IMR-90 (cell line): ENCODE measurements at regions not wholly inside any gene's neighbourhood (a gene's known extent, or its start where the extent isn't known, plus 50 kb on each side); places are given as distances from the start of the nearest gene placed in this dataset.

Experiments used
- ATAC-seq: fragments of 200-7000 bp; cut with Tn5 transposase; 2 replicates; pipeline ENCODE4 v1.9.1; 2020; ENCODE audit warnings: low read depth, mild to moderate bottlenecking, moderate library complexity
- BruUV-seq: library from RNA; stranded (reverse); fragments of 400-500 nt; replicated peaks from 2 replicates; lab custom pipeline; 2021; lab: Mats Ljungman, UMichigan
- CTCF ChIA-PET: fragments of 300-600 bp; formaldehyde crosslinking; extraction: SDS; loops from one replicate; lab custom pipeline; 2021; ENCODE audit warnings: antibody characterized with exemption; lab: Yijun Ruan, JAX
- POLR2A ChIA-PET: fragments of 300-600 bp; sonication (Branson Sonifier 250); formaldehyde crosslinking; loops from one replicate; lab custom pipeline; 2022; ENCODE audit warnings: antibody characterized with exemption; ENCODE audit not compliant: unreplicated experiment; lab: Charles Lee
- DNase-seq: peaks from one replicate; pipeline ENCODE4 v3.0.0; 2013
- H2AFZ ChIP-seq: replicated peaks from 2 replicates; pipeline ENCODE3; 2013; ENCODE audit warnings: low read length, mild to moderate bottlenecking; ENCODE audit not compliant: poor library complexity
- H2AK5ac ChIP-seq: 2 replicates; pipeline ENCODE4 v1.6.1; 2013; ENCODE audit warnings: low read depth, low read length, inconsistent platforms
- H2AK9ac ChIP-seq: replicated peaks from 2 replicates; pipeline ENCODE3; 2013; ENCODE audit warnings: mild to moderate bottlenecking, low read depth, low read length, moderate library complexity; ENCODE audit not compliant: poor library complexity
- H2BK120ac ChIP-seq: 2 replicates; pipeline ENCODE4 v1.6.1; 2013; ENCODE audit warnings: low read depth, low read length, inconsistent platforms
- H2BK15ac ChIP-seq: 3 replicates; pipeline ENCODE4 v1.6.1; 2013; ENCODE audit warnings: low read depth, low read length, inconsistent platforms
- H2BK20ac ChIP-seq: 2 replicates; pipeline ENCODE4 v1.6.1; 2013; ENCODE audit warnings: low read depth, mild to moderate bottlenecking, inconsistent platforms, low read length, moderate library complexity
- H2BK5ac ChIP-seq: 2 replicates; pipeline ENCODE4 v1.6.1; 2013; ENCODE audit warnings: mild to moderate bottlenecking, low read depth, low read length, inconsistent platforms; ENCODE audit not compliant: poor library complexity, severe bottlenecking
- H3K14ac ChIP-seq: replicated peaks from 2 replicates; pipeline ENCODE4 v1.6.1; 2013; ENCODE audit warnings: low read depth, low read length, inconsistent platforms
- H3K18ac ChIP-seq: 2 replicates; pipeline ENCODE4 v1.6.1; 2013; ENCODE audit warnings: low read depth, low read length, control low read depth
- H3K23ac ChIP-seq: 2 replicates; pipeline ENCODE4 v1.6.1; 2013; ENCODE audit warnings: low read depth, low read length, inconsistent platforms
- H3K27ac ChIP-seq: 2 replicates; pipeline ENCODE4 v1.5.1; 2013; ENCODE audit warnings: mild to moderate bottlenecking, control low read depth, low read length; ENCODE audit not compliant: insufficient read depth
- H3K27me3 ChIP-seq: 2 replicates; pipeline ENCODE4 v1.6.1; 2013; ENCODE audit warnings: low read length; ENCODE audit not compliant: control insufficient read depth, insufficient read depth
- H3K36me3 ChIP-seq: 2 replicates; pipeline ENCODE4 v1.6.1; 2013; ENCODE audit warnings: low read length, mixed read lengths; ENCODE audit not compliant: control insufficient read depth, insufficient read depth
- H3K4ac ChIP-seq: 2 replicates; pipeline ENCODE4 v1.6.1; 2013; ENCODE audit warnings: low read depth, low read length, inconsistent platforms
- H3K4me1 ChIP-seq: 2 replicates; pipeline ENCODE4 v1.6.1; 2013; ENCODE audit warnings: low read length, mixed read lengths; ENCODE audit not compliant: control insufficient read depth, insufficient read depth
- H3K4me2 ChIP-seq: 2 replicates; pipeline ENCODE4 v1.6.1; 2013; ENCODE audit warnings: low read depth, mild to moderate bottlenecking, control low read depth, low read length, moderate library complexity
- H3K4me3 ChIP-seq: 2 replicates; pipeline ENCODE4 v1.5.1; 2013; ENCODE audit warnings: low read depth, mild to moderate bottlenecking, control low read depth, low read length, moderate library complexity; ENCODE audit not compliant: insufficient read depth
- H3K56ac ChIP-seq: 2 replicates; pipeline ENCODE4 v1.6.1; 2013; ENCODE audit warnings: low read length, inconsistent platforms; ENCODE audit not compliant: insufficient read depth; ENCODE audit errors: extremely low read depth
- H3K79me1 ChIP-seq, 2 experiments: 2 replicates each; pipeline ENCODE4 v1.6.1; 2013; ENCODE audit warnings: low read length in 2 of 2, inconsistent platforms in 1 of 2, low read depth in 1 of 2
- H3K9ac ChIP-seq: 2 replicates; pipeline ENCODE4 v1.6.1; 2013; ENCODE audit warnings: low read depth, low read length, control low read depth
- H3K9me1 ChIP-seq: 2 replicates; pipeline ENCODE4 v1.6.1; 2013; ENCODE audit warnings: low read length, inconsistent platforms; ENCODE audit not compliant: insufficient read depth
- H3K9me3 ChIP-seq: 2 replicates; pipeline ENCODE4 v1.6.1; 2013; ENCODE audit warnings: low read length; ENCODE audit not compliant: control insufficient read depth, insufficient read depth
- H4K20me1 ChIP-seq: 2 replicates; pipeline ENCODE4 v1.6.1; 2013; ENCODE audit warnings: low read length, inconsistent platforms; ENCODE audit not compliant: insufficient read depth
- H4K5ac ChIP-seq: 2 replicates; pipeline ENCODE4 v1.6.1; 2013; ENCODE audit warnings: mild to moderate bottlenecking, low read depth, low read length, control low read depth
- H4K8ac ChIP-seq, 2 experiments: 2 replicates each; pipeline ENCODE4 v1.6.1; 2013; ENCODE audit warnings: low read depth in 2 of 2, low read length in 2 of 2, control low read depth in 1 of 2, inconsistent platforms in 1 of 2
- H4K91ac ChIP-seq: 2 replicates; pipeline ENCODE4 v1.6.1; 2013; ENCODE audit warnings: low read depth, low read length, inconsistent platforms; ENCODE audit not compliant: insufficient read depth
- BHLHE40 ChIP-seq: fragments of 150-350 bp; IDR thresholded peaks from 2 replicates; pipeline ENCODE4 v1.6.1; 2016; ENCODE audit warnings: mild to moderate bottlenecking, low read depth, low read length
- CEBPB ChIP-seq: IDR thresholded peaks from 2 replicates; pipeline ENCODE4 v1.6.1; 2012; ENCODE audit warnings: low read depth, low read length, improper control_type of control experiment
- CHD1 ChIP-seq: IDR thresholded peaks from 2 replicates; pipeline ENCODE4 v1.6.1; 2012; ENCODE audit warnings: low read depth, low read length, improper control_type of control experiment
- FOS ChIP-seq: fragments of 150-350 bp; IDR thresholded peaks from 2 replicates; pipeline ENCODE4 v1.6.1; 2016; ENCODE audit warnings: low read depth, low read length
- MAFK ChIP-seq: IDR thresholded peaks from 2 replicates; pipeline ENCODE4 v1.6.1; 2012; ENCODE audit warnings: low read depth, low read length, improper control_type of control experiment
- MAZ ChIP-seq: IDR thresholded peaks from 2 replicates; pipeline ENCODE4 v1.6.1; 2012; ENCODE audit warnings: low read depth, mild to moderate bottlenecking, low read length, improper control_type of control experiment, moderate library complexity, borderline replicate concordance
- MXI1 ChIP-seq: IDR thresholded peaks from 2 replicates; pipeline ENCODE4 v1.6.1; 2012; ENCODE audit warnings: low read depth, mild to moderate bottlenecking, low read length, moderate library complexity, borderline replicate concordance
- NFE2L2 ChIP-seq: fragments of 150-350 bp; IDR thresholded peaks from 2 replicates; pipeline ENCODE4 v1.6.1; 2016; ENCODE audit warnings: low read depth, mild to moderate bottlenecking, low read length
- POLR2A ChIP-seq: IDR thresholded peaks from 2 replicates; pipeline ENCODE4 v1.6.1; 2012; ENCODE audit warnings: mild to moderate bottlenecking, low read depth, low read length
- RAD21 ChIP-seq: IDR thresholded peaks from 2 replicates; pipeline ENCODE4 v1.6.1; 2012; ENCODE audit warnings: low read length, improper control_type of control experiment
- RCOR1 ChIP-seq: IDR thresholded peaks from 2 replicates; pipeline ENCODE4 v1.6.1; 2012; ENCODE audit warnings: mild to moderate bottlenecking, low read length, improper control_type of control experiment; ENCODE audit not compliant: insufficient replicate concordance
- RFX5 ChIP-seq: IDR thresholded peaks from 2 replicates; pipeline ENCODE4 v1.8.0; 2012; ENCODE audit warnings: low read depth, mild to moderate bottlenecking, low read length, moderate library complexity
- SMC3 ChIP-seq: fragments of 150-350 bp; IDR thresholded peaks from 2 replicates; pipeline ENCODE4 v1.6.1; 2016; ENCODE audit warnings: low read depth, mild to moderate bottlenecking, antibody characterized with exemption, low read length, moderate library complexity
- WGBS, 2 experiments: methylation state at CpG; one replicate each; pipeline versions ENCODE4 v1.1.5 to v1.1.7; 2013; ENCODE audit warnings: missing lambda C conversion rate in 2 of 2; ENCODE audit not compliant: insufficient read length in 1 of 2; ENCODE audit errors: extremely low coverage in 2 of 2; 5-methylcytosine and 5-hydroxymethylcytosine counted together
- dilution Hi-C: fragments of 300-500 bp; cut with HindIII; formaldehyde crosslinking; loops from one replicate; pipeline ENCODE4 v1.14.3; 2018; ENCODE audit warnings: low sequenced_read_pairs; ENCODE audit not compliant: unreplicated experiment
- in situ Hi-C: fragments of 300-500 bp; cut with MboI; formaldehyde crosslinking; loops from 3 replicates; pipeline ENCODE4 v1.14.3; 2019; ENCODE audit warnings: low sequenced_read_pairs, inconsistent platforms, mixed read lengths
- intact Hi-C: fragments of 100-400 bp; cut with micrococcal nuclease; formaldehyde crosslinking; loops from 2 replicates; pipeline ENCODE4 v1.10.0; 2022
- TF ChIP-seq, protein P1 (sequence below): conservative IDR thresholded peaks from 2 replicates; pipeline ENCODE4 v1.5.1; 2012; ENCODE audit warnings: mild to moderate bottlenecking, low read depth, low read length, improper control_type of control experiment
- TF ChIP-seq, protein P2 (sequence below): fragments of 150-350 bp; IDR thresholded peaks from 2 replicates; pipeline ENCODE4 v1.6.1; 2016; ENCODE audit warnings: low read depth, mild to moderate bottlenecking, low read length, moderate library complexity, borderline replicate concordance
- TF ChIP-seq, protein P3 (sequence below): fragments of 150-350 bp; IDR thresholded peaks from 2 replicates; pipeline ENCODE4 v1.6.1; 2017; ENCODE audit warnings: mild to moderate bottlenecking, antibody characterized with exemption, low read length, low read depth

DNA sequence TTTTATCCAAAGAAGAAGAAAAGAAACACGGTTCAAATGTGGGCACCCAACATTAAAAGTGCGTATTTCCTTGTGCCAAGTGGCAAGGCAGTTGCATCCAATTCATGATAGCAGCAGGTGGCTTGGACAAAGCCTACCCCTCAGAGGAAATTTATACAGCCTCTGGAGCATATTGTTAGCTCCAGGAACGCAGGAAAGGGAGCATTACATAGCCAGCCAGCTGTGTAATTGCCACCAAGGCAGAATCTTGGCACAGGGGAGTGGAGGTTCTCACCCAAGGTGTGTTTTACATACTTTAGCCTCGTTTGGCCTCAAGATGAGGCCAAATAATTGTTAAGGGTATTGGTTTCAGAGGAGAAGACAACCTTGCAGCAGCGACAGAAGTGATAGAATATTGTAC lies 526.9 kb downstream of the TMEM182 start:
- Histone ChIP-seq H3K27ac (no peak overlapping the region), H3K27me3 (no peaks in the 10 kb centered on the region), H3K79me1 (no peaks in the 10 kb centered on the region), H4K8ac (no peak overlapping the region), H3K4me1 (no peaks in the 10 kb centered on the region), H3K4me2 (no peak overlapping the region), H3K9ac (no peak overlapping the region), H2BK20ac (no peak overlapping the region), H4K20me1 (no peaks in the 10 kb centered on the region), H3K36me3 (no peaks in the 10 kb centered on the region), H2BK15ac (no peak overlapping the region), H3K23ac (no peak overlapping the region), H3K4me3 (no peak overlapping the region), H2BK120ac (no peak overlapping the region), H3K56ac (no peak overlapping the region), H4K91ac (no peak overlapping the region), H2AK5ac (no peak overlapping the region), H3K18ac (no peak overlapping the region), H2AK9ac (no peak overlapping the region), H2BK5ac (no peak overlapping the region), H3K9me1 (no peaks in the 10 kb centered on the region), H3K9me3 (peaks cover 4% of the 10 kb centered on the region; the same call in 1 of the 2 replicates), H3K14ac (no peak overlapping the region), H2AFZ (no peak overlapping the region), H4K5ac (no peak overlapping the region), H3K4ac (no peak overlapping the region)
- in situ Hi-C loops (no loop called here), intact Hi-C loops (no loop called here), dilution Hi-C loops (no loop called here)
- no TSS peak for BruUV-seq
- ATAC-seq (no peak), DNase-seq (no peak)
- WGBS, 2 experiments: 67% methylated on average over 1 of the region's 5 CpGs; no CpG with 5 or more reads in 1 of the 2 experiments
- TF ChIP-seq MAZ (no peak), RFX5 (no peak), CHD1 (no peak), CEBPB (no peak), NFE2L2 (no peak), SMC3 (no peak), MAFK (no peak), RAD21 (no peak), FOS (no peak), POLR2A (no peak), RCOR1 (no peak), MXI1 (no peak), BHLHE40 (no peak)
- TF ChIP-seq, protein P1, sequence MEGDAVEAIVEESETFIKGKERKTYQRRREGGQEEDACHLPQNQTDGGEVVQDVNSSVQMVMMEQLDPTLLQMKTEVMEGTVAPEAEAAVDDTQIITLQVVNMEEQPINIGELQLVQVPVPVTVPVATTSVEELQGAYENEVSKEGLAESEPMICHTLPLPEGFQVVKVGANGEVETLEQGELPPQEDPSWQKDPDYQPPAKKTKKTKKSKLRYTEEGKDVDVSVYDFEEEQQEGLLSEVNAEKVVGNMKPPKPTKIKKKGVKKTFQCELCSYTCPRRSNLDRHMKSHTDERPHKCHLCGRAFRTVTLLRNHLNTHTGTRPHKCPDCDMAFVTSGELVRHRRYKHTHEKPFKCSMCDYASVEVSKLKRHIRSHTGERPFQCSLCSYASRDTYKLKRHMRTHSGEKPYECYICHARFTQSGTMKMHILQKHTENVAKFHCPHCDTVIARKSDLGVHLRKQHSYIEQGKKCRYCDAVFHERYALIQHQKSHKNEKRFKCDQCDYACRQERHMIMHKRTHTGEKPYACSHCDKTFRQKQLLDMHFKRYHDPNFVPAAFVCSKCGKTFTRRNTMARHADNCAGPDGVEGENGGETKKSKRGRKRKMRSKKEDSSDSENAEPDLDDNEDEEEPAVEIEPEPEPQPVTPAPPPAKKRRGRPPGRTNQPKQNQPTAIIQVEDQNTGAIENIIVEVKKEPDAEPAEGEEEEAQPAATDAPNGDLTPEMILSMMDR: no peak
- TF ChIP-seq, protein P2, sequence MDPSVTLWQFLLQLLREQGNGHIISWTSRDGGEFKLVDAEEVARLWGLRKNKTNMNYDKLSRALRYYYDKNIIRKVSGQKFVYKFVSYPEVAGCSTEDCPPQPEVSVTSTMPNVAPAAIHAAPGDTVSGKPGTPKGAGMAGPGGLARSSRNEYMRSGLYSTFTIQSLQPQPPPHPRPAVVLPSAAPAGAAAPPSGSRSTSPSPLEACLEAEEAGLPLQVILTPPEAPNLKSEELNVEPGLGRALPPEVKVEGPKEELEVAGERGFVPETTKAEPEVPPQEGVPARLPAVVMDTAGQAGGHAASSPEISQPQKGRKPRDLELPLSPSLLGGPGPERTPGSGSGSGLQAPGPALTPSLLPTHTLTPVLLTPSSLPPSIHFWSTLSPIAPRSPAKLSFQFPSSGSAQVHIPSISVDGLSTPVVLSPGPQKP: no peak
- TF ChIP-seq, protein P3, sequence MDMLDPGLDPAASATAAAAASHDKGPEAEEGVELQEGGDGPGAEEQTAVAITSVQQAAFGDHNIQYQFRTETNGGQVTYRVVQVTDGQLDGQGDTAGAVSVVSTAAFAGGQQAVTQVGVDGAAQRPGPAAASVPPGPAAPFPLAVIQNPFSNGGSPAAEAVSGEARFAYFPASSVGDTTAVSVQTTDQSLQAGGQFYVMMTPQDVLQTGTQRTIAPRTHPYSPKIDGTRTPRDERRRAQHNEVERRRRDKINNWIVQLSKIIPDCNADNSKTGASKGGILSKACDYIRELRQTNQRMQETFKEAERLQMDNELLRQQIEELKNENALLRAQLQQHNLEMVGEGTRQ: no peak
- ChIA-PET POLR2A (no interaction called here), CTCF (no interaction called here)
